IMR-90 (cell line): ENCODE measurements at regions not wholly inside any gene's neighbourhood (a gene's known extent, or its start where the extent isn't known, plus 50 kb on each side); places are given as distances from the start of the nearest gene placed in this dataset.

Experiments
- ATAC-seq: fragments of 200-7000 bp; cut with Tn5 transposase; 2 replicates; pipeline ENCODE4 v1.9.1; 2020; ENCODE audit warnings: low read depth, mild to moderate bottlenecking, moderate library complexity
- BruUV-seq: library from RNA; stranded (reverse); fragments of 400-500 nt; replicated peaks from 2 replicates; lab custom pipeline; 2021; lab: Mats Ljungman, UMichigan
- CTCF ChIA-PET: fragments of 300-600 bp; formaldehyde crosslinking; extraction: SDS; loops from one replicate; lab custom pipeline; 2021; ENCODE audit warnings: antibody characterized with exemption; lab: Yijun Ruan, JAX
- POLR2A ChIA-PET: fragments of 300-600 bp; sonication (Branson Sonifier 250); formaldehyde crosslinking; loops from one replicate; lab custom pipeline; 2022; ENCODE audit warnings: antibody characterized with exemption; ENCODE audit not compliant: unreplicated experiment; lab: Charles Lee
- DNase-seq: peaks from one replicate; pipeline ENCODE4 v3.0.0; 2013
- H2AFZ ChIP-seq: replicated peaks from 2 replicates; pipeline ENCODE3; 2013; ENCODE audit warnings: low read length, mild to moderate bottlenecking; ENCODE audit not compliant: poor library complexity
- H2AK5ac ChIP-seq: 2 replicates; pipeline ENCODE4 v1.6.1; 2013; ENCODE audit warnings: low read depth, low read length, inconsistent platforms
- H2AK9ac ChIP-seq: replicated peaks from 2 replicates; pipeline ENCODE3; 2013; ENCODE audit warnings: mild to moderate bottlenecking, low read depth, low read length, moderate library complexity; ENCODE audit not compliant: poor library complexity
- H2BK120ac ChIP-seq: 2 replicates; pipeline ENCODE4 v1.6.1; 2013; ENCODE audit warnings: low read depth, low read length, inconsistent platforms
- H2BK15ac ChIP-seq: 3 replicates; pipeline ENCODE4 v1.6.1; 2013; ENCODE audit warnings: low read depth, low read length, inconsistent platforms
- H2BK20ac ChIP-seq: 2 replicates; pipeline ENCODE4 v1.6.1; 2013; ENCODE audit warnings: low read depth, mild to moderate bottlenecking, inconsistent platforms, low read length, moderate library complexity
- H2BK5ac ChIP-seq: 2 replicates; pipeline ENCODE4 v1.6.1; 2013; ENCODE audit warnings: mild to moderate bottlenecking, low read depth, low read length, inconsistent platforms; ENCODE audit not compliant: poor library complexity, severe bottlenecking
- H3K14ac ChIP-seq: replicated peaks from 2 replicates; pipeline ENCODE4 v1.6.1; 2013; ENCODE audit warnings: low read depth, low read length, inconsistent platforms
- H3K18ac ChIP-seq: 2 replicates; pipeline ENCODE4 v1.6.1; 2013; ENCODE audit warnings: low read depth, low read length, control low read depth
- H3K23ac ChIP-seq: 2 replicates; pipeline ENCODE4 v1.6.1; 2013; ENCODE audit warnings: low read depth, low read length, inconsistent platforms
- H3K27ac ChIP-seq: 2 replicates; pipeline ENCODE4 v1.5.1; 2013; ENCODE audit warnings: mild to moderate bottlenecking, control low read depth, low read length; ENCODE audit not compliant: insufficient read depth
- H3K27me3 ChIP-seq: 2 replicates; pipeline ENCODE4 v1.6.1; 2013; ENCODE audit warnings: low read length; ENCODE audit not compliant: control insufficient read depth, insufficient read depth
- H3K36me3 ChIP-seq: 2 replicates; pipeline ENCODE4 v1.6.1; 2013; ENCODE audit warnings: low read length, mixed read lengths; ENCODE audit not compliant: control insufficient read depth, insufficient read depth
- H3K4ac ChIP-seq: 2 replicates; pipeline ENCODE4 v1.6.1; 2013; ENCODE audit warnings: low read depth, low read length, inconsistent platforms
- H3K4me1 ChIP-seq: 2 replicates; pipeline ENCODE4 v1.6.1; 2013; ENCODE audit warnings: low read length, mixed read lengths; ENCODE audit not compliant: control insufficient read depth, insufficient read depth
- H3K4me2 ChIP-seq: 2 replicates; pipeline ENCODE4 v1.6.1; 2013; ENCODE audit warnings: low read depth, mild to moderate bottlenecking, control low read depth, low read length, moderate library complexity
- H3K4me3 ChIP-seq: 2 replicates; pipeline ENCODE4 v1.5.1; 2013; ENCODE audit warnings: low read depth, mild to moderate bottlenecking, control low read depth, low read length, moderate library complexity; ENCODE audit not compliant: insufficient read depth
- H3K56ac ChIP-seq: 2 replicates; pipeline ENCODE4 v1.6.1; 2013; ENCODE audit warnings: low read length, inconsistent platforms; ENCODE audit not compliant: insufficient read depth; ENCODE audit errors: extremely low read depth
- H3K79me1 ChIP-seq, 2 experiments: 2 replicates each; pipeline ENCODE4 v1.6.1; 2013; ENCODE audit warnings: low read length in 2 of 2, inconsistent platforms in 1 of 2, low read depth in 1 of 2
- H3K9ac ChIP-seq: 2 replicates; pipeline ENCODE4 v1.6.1; 2013; ENCODE audit warnings: low read depth, low read length, control low read depth
- H3K9me1 ChIP-seq: 2 replicates; pipeline ENCODE4 v1.6.1; 2013; ENCODE audit warnings: low read length, inconsistent platforms; ENCODE audit not compliant: insufficient read depth
- H3K9me3 ChIP-seq: 2 replicates; pipeline ENCODE4 v1.6.1; 2013; ENCODE audit warnings: low read length; ENCODE audit not compliant: control insufficient read depth, insufficient read depth
- H4K20me1 ChIP-seq: 2 replicates; pipeline ENCODE4 v1.6.1; 2013; ENCODE audit warnings: low read length, inconsistent platforms; ENCODE audit not compliant: insufficient read depth
- H4K5ac ChIP-seq: 2 replicates; pipeline ENCODE4 v1.6.1; 2013; ENCODE audit warnings: mild to moderate bottlenecking, low read depth, low read length, control low read depth
- H4K8ac ChIP-seq, 2 experiments: 2 replicates each; pipeline ENCODE4 v1.6.1; 2013; ENCODE audit warnings: low read depth in 2 of 2, low read length in 2 of 2, control low read depth in 1 of 2, inconsistent platforms in 1 of 2
- H4K91ac ChIP-seq: 2 replicates; pipeline ENCODE4 v1.6.1; 2013; ENCODE audit warnings: low read depth, low read length, inconsistent platforms; ENCODE audit not compliant: insufficient read depth
- BHLHE40 ChIP-seq: fragments of 150-350 bp; IDR thresholded peaks from 2 replicates; pipeline ENCODE4 v1.6.1; 2016; ENCODE audit warnings: mild to moderate bottlenecking, low read depth, low read length
- CEBPB ChIP-seq: IDR thresholded peaks from 2 replicates; pipeline ENCODE4 v1.6.1; 2012; ENCODE audit warnings: low read depth, low read length, improper control_type of control experiment
- CHD1 ChIP-seq: IDR thresholded peaks from 2 replicates; pipeline ENCODE4 v1.6.1; 2012; ENCODE audit warnings: low read depth, low read length, improper control_type of control experiment
- CTCF ChIP-seq: conservative IDR thresholded peaks from 2 replicates; pipeline ENCODE4 v1.5.1; 2012; ENCODE audit warnings: mild to moderate bottlenecking, low read depth, low read length, improper control_type of control experiment
- ELK1 ChIP-seq: fragments of 150-350 bp; IDR thresholded peaks from 2 replicates; pipeline ENCODE4 v1.6.1; 2016; ENCODE audit warnings: low read depth, mild to moderate bottlenecking, low read length, moderate library complexity, borderline replicate concordance
- FOS ChIP-seq: fragments of 150-350 bp; IDR thresholded peaks from 2 replicates; pipeline ENCODE4 v1.6.1; 2016; ENCODE audit warnings: low read depth, low read length
- MAFK ChIP-seq: IDR thresholded peaks from 2 replicates; pipeline ENCODE4 v1.6.1; 2012; ENCODE audit warnings: low read depth, low read length, improper control_type of control experiment
- MAZ ChIP-seq: IDR thresholded peaks from 2 replicates; pipeline ENCODE4 v1.6.1; 2012; ENCODE audit warnings: low read depth, mild to moderate bottlenecking, low read length, improper control_type of control experiment, moderate library complexity, borderline replicate concordance
- MXI1 ChIP-seq: IDR thresholded peaks from 2 replicates; pipeline ENCODE4 v1.6.1; 2012; ENCODE audit warnings: low read depth, mild to moderate bottlenecking, low read length, moderate library complexity, borderline replicate concordance
- NFE2L2 ChIP-seq: fragments of 150-350 bp; IDR thresholded peaks from 2 replicates; pipeline ENCODE4 v1.6.1; 2016; ENCODE audit warnings: low read depth, mild to moderate bottlenecking, low read length
- POLR2A ChIP-seq: IDR thresholded peaks from 2 replicates; pipeline ENCODE4 v1.6.1; 2012; ENCODE audit warnings: mild to moderate bottlenecking, low read depth, low read length
- RAD21 ChIP-seq: IDR thresholded peaks from 2 replicates; pipeline ENCODE4 v1.6.1; 2012; ENCODE audit warnings: low read length, improper control_type of control experiment
- RCOR1 ChIP-seq: IDR thresholded peaks from 2 replicates; pipeline ENCODE4 v1.6.1; 2012; ENCODE audit warnings: mild to moderate bottlenecking, low read length, improper control_type of control experiment; ENCODE audit not compliant: insufficient replicate concordance
- RFX5 ChIP-seq: IDR thresholded peaks from 2 replicates; pipeline ENCODE4 v1.8.0; 2012; ENCODE audit warnings: low read depth, mild to moderate bottlenecking, low read length, moderate library complexity
- SMC3 ChIP-seq: fragments of 150-350 bp; IDR thresholded peaks from 2 replicates; pipeline ENCODE4 v1.6.1; 2016; ENCODE audit warnings: low read depth, mild to moderate bottlenecking, antibody characterized with exemption, low read length, moderate library complexity
- USF2 ChIP-seq: fragments of 150-350 bp; IDR thresholded peaks from 2 replicates; pipeline ENCODE4 v1.6.1; 2017; ENCODE audit warnings: mild to moderate bottlenecking, antibody characterized with exemption, low read length, low read depth
- WGBS, 2 experiments: methylation state at CpG; one replicate each; pipeline versions ENCODE4 v1.1.5 to v1.1.7; 2013; ENCODE audit warnings: missing lambda C conversion rate in 2 of 2; ENCODE audit not compliant: insufficient read length in 1 of 2; ENCODE audit errors: extremely low coverage in 2 of 2; 5-methylcytosine and 5-hydroxymethylcytosine counted together
- dilution Hi-C: fragments of 300-500 bp; cut with HindIII; formaldehyde crosslinking; loops from one replicate; pipeline ENCODE4 v1.14.3; 2018; ENCODE audit warnings: low sequenced_read_pairs; ENCODE audit not compliant: unreplicated experiment
- in situ Hi-C: fragments of 300-500 bp; cut with MboI; formaldehyde crosslinking; loops from 3 replicates; pipeline ENCODE4 v1.14.3; 2019; ENCODE audit warnings: low sequenced_read_pairs, inconsistent platforms, mixed read lengths
- intact Hi-C: fragments of 100-400 bp; cut with micrococcal nuclease; formaldehyde crosslinking; loops from 2 replicates; pipeline ENCODE4 v1.10.0; 2022

- Histone ChIP-seq H4K91ac (no peak overlapping the region), H3K9me1 (no peaks in the 10 kb centered on the region), H3K18ac (no peak overlapping the region), H2BK5ac (no peak overlapping the region), H2BK120ac (no peak overlapping the region), H3K4ac (no peak overlapping the region), H3K27me3 (no peaks in the 10 kb centered on the region), H2BK15ac (no peak overlapping the region), H3K4me1 (no peaks in the 10 kb centered on the region), H3K14ac (no peak overlapping the region), H4K20me1 (no peaks in the 10 kb centered on the region), H3K4me2 (no peak overlapping the region), H3K23ac (no peak overlapping the region), H3K79me1 (no peaks in the 10 kb centered on the region), H2AFZ (no peak overlapping the region), H3K4me3 (no peak overlapping the region), H3K9me3 (no peaks in the 10 kb centered on the region), H3K27ac (no peak overlapping the region), H2AK5ac (no peak overlapping the region), H3K9ac (no peak overlapping the region), H2BK20ac (no peak overlapping the region), H2AK9ac (no peak overlapping the region), H3K36me3 (no peaks in the 10 kb centered on the region), H3K56ac (no peak overlapping the region), H4K5ac (no peak overlapping the region), H4K8ac (no peak overlapping the region)
- intact Hi-C loops (no loop called here), in situ Hi-C loops (no loop called here), dilution Hi-C loops (no loop called here)
- no TSS peak for BruUV-seq
- no peak for ATAC-seq
- no peak for DNase-seq
- no CpG with 5 or more reads among the region's 1 CpG for WGBS, 2 experiments
- POLR2A ChIA-PET, result no interaction called here
- CTCF ChIA-PET, result no interaction called here
- TF ChIP-seq CEBPB (no peak), RFX5 (no peak), CTCF (no peak), MAFK (no peak), MAZ (no peak), SMC3 (no peak), POLR2A (no peak), RCOR1 (no peak), MXI1 (no peak), FOS (no peak), ELK1 (no peak), CHD1 (no peak), NFE2L2 (no peak), USF2 (no peak), BHLHE40 (no peak), RAD21 (no peak)
Measured at GRCh38 chr1:98399218-98399617, 262.3 kb upstream of the SNX7 start.
